Nephron progenitor cell (in vitro differentiated cells): ENCODE measurements at regions not wholly inside any gene's neighbourhood (a gene's known extent, or its start where the extent isn't known, plus 50 kb on each side); places are given as distances from the start of the nearest gene placed in this dataset.
"Not testable (repeated sequence)": the region's sequence is repeated elsewhere in the genome, so short reads cannot be mapped to it uniquely, and the experiment has no call there.

Experiments used
- DNase-seq: peaks from one replicate; pipeline ENCODE4 v3.0.0; 2021
- H3K27ac Mint-ChIP-seq: 2 replicates; pipeline ENCODE4 v1.8.0; 2021; ENCODE audit warnings: mild to moderate bottlenecking, moderate library complexity, mixed read lengths
- H3K27me3 Mint-ChIP-seq: 2 replicates; pipeline ENCODE4 v1.8.0; 2021; ENCODE audit warnings: mild to moderate bottlenecking, low read depth, mixed read lengths; ENCODE audit not compliant: poor library complexity
- H3K36me3 Mint-ChIP-seq: 2 replicates; pipeline ENCODE4 v1.8.0; 2021; ENCODE audit warnings: low read depth, mixed read lengths
- H3K4me1 Mint-ChIP-seq: 2 replicates; pipeline ENCODE4 v1.8.0; 2021; ENCODE audit warnings: mixed read lengths
- H3K4me3 Mint-ChIP-seq: 2 replicates; pipeline ENCODE4 v1.8.0; 2021; ENCODE audit warnings: mild to moderate bottlenecking, moderate library complexity, mixed read lengths
- H3K9me3 Mint-ChIP-seq: 2 replicates; pipeline ENCODE4 v1.8.0; 2021; ENCODE audit warnings: mild to moderate bottlenecking, moderate library complexity, mixed read lengths

GRCh38 chr21:10325546-10325945 is 195.8 kb upstream of the TPTE start:
- peaks cover 54% of the 10 kb centered on the region for H3K9me3 Mint-ChIP-seq
- not testable (repeated sequence) for H3K27ac Mint-ChIP-seq, H3K27me3 Mint-ChIP-seq, DNase-seq, H3K4me3 Mint-ChIP-seq, H3K4me1 Mint-ChIP-seq
- peaks cover 40% of the 10 kb centered on the region for H3K36me3 Mint-ChIP-seq

DNA sequence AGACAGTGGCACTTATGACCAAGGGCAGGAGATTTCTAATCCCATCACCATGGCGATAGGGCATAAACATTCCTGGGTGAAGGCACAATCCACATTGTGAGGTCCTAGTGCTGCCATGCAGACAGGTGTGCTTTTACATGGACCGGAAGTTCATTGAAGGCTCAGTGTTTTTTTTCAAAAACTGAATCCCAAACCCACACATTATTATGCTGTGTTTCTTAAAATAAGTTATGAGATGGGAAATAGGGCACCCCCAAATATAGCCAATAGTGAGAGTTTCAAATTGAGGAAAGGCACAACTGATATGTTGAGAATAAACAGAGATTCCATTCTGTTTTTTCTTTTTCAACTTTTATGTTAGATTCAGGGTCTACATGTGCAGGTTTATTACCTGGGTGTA is 195.2 kb upstream of the TPTE start:
- H3K27me3 Mint-ChIP-seq, H3K4me1 Mint-ChIP-seq, H3K27ac Mint-ChIP-seq, H3K4me3 Mint-ChIP-seq, DNase-seq: not testable (repeated sequence)
- Mint-ChIP-seq H3K36me3 (peaks cover 45% of the 10 kb centered on the region), H3K9me3 (peaks cover 60% of the 10 kb centered on the region)

DNA sequence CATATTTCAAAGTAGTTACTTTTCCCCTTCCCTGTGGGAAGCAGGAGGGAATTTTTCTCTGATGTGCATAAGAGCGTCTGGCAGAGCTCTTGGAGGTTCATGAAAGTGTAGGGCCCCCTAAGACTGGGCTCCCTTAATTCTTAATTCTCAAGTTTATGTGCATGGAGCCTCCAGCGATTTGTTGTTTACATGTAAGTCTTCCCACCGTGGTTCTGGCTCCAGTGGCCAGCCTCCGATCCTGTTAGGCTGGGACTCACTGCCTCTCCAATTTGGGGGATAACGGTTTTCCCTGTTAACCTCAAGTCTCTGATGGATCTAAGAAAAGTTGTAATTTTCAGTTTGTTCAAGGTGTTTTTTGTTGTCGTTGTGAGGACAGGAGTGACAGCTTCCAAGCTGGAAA is 192.7 kb upstream of the TPTE start:
- not testable (repeated sequence) for H3K27me3 Mint-ChIP-seq, H3K27ac Mint-ChIP-seq, DNase-seq, H3K4me3 Mint-ChIP-seq, H3K4me1 Mint-ChIP-seq
- peaks cover 85% of the 10 kb centered on the region for H3K9me3 Mint-ChIP-seq
- peaks cover 45% of the 10 kb centered on the region for H3K36me3 Mint-ChIP-seq

GRCh38 chr21:10330641-10331119 is 190.7 kb upstream of the TPTE start:
- Mint-ChIP-seq H3K36me3 (peaks cover 43% of the 10 kb centered on the region), H3K9me3 (peaks cover 86% of the 10 kb centered on the region)
- not testable (repeated sequence) for H3K4me1 Mint-ChIP-seq, H3K27ac Mint-ChIP-seq, H3K4me3 Mint-ChIP-seq, H3K27me3 Mint-ChIP-seq, DNase-seq

DNA sequence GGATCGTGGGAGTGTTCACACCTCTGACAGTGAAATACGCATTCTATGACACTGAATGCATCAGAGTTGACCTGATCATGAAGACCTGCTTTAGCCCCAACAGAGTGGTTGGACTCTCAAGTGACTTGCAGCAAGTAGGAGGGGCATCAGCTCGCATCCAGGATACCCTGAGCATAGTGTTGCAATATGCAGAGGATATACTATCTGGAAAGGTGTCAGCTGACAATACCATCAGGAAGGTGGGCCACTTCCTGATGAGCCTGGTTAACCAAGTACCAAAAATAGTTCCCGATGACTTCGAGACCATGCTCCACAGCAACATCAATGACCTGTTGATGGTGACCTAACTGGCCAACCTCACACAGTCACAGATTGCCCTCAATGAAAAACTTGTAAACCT is 190.2 kb upstream of the TPTE start:
- H3K36me3 Mint-ChIP-seq: peaks cover 42% of the 10 kb centered on the region
- H3K9me3 Mint-ChIP-seq: peaks cover 86% of the 10 kb centered on the region
- H3K4me3 Mint-ChIP-seq, H3K27me3 Mint-ChIP-seq, H3K4me1 Mint-ChIP-seq, H3K27ac Mint-ChIP-seq, DNase-seq: not testable (repeated sequence)

- not testable (repeated sequence) for H3K4me1 Mint-ChIP-seq, H3K27ac Mint-ChIP-seq, H3K4me3 Mint-ChIP-seq, DNase-seq, H3K27me3 Mint-ChIP-seq
- Mint-ChIP-seq H3K9me3 (peaks cover 84% of the 10 kb centered on the region), H3K36me3 (peaks cover 35% of the 10 kb centered on the region)
Measured at GRCh38 chr21:10332935-10333334, 188.4 kb upstream of the TPTE start.

- not testable (repeated sequence) for H3K27me3 Mint-ChIP-seq, DNase-seq, H3K27ac Mint-ChIP-seq, H3K4me1 Mint-ChIP-seq, H3K4me3 Mint-ChIP-seq
- H3K36me3 Mint-ChIP-seq: peaks cover 25% of the 10 kb centered on the region
- H3K9me3 Mint-ChIP-seq: peaks cover 84% of the 10 kb centered on the region
Measured at GRCh38 chr21:10334391-10334790, 187.0 kb upstream of the TPTE start.

GRCh38 chr21:10342261-10342956 is 179.0 kb upstream of the TPTE start:
- Mint-ChIP-seq H3K9me3 (peaks cover 87% of the 10 kb centered on the region), H3K36me3 (peaks cover 17% of the 10 kb centered on the region)
- H3K27ac Mint-ChIP-seq, DNase-seq, H3K4me1 Mint-ChIP-seq, H3K4me3 Mint-ChIP-seq, H3K27me3 Mint-ChIP-seq: not testable (repeated sequence)

DNA sequence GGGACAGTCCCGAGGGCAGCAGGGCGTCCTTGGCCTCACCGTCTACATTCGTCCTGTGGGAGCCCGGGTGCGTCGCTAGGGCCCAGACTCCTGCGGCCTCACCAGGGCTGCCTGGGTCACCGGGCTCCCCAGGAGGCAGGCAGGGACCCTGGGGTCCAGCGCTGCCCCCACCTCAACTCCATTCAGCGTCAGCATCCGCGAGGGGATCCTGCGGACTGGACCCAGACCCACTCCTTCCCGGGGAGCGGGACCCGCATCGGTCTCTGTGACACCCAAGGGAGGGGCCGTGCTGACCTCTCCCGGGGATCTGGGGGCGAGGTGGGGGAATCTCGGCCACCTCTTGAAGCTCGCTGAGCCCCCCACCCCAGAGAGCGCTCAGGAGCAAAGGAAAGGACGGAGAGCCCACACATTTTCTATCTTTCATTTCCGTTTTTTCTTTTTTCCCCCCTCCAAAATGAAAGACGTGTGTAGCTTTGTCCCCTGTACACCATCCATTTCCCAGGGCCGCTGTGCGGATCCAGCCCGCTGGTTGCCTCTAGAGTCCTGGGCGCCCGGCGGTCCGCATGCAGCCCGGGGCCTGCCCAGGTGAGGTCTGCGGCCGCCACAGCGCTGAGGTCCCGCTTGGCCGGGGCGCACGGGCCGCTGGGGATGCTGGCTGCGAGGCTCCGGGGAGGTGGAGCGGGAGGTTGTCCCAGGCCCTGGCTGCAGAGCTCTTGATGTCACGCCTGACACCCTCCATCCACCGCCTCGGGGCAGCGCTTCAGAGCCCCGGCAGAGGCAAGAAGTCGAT is 178.0 kb upstream of the TPTE start:
- not testable (repeated sequence) for DNase-seq, H3K4me1 Mint-ChIP-seq, H3K4me3 Mint-ChIP-seq, H3K27ac Mint-ChIP-seq, H3K27me3 Mint-ChIP-seq
- peaks cover 15% of the 10 kb centered on the region for H3K36me3 Mint-ChIP-seq
- H3K9me3 Mint-ChIP-seq: peaks cover 87% of the 10 kb centered on the region

DNA sequence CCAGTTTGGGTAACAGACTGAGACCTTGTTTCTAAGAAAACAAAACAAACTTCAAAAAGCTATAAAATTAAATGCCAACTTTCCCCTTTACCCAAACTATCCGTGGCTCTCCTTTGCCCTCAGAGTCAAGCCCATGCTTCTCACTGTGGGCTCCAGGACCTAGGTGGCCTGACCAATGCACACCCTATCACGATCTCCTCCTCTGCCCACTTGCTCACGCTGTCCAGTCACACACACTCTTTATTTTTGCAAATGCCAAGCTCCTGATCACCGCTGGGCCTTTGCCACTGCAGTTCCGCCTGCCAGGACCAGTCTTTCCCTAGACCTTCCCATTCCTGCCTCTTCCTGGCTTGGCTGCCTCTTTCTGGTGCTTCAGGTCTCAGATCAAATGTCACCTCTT is 177.1 kb upstream of the TPTE start:
- not testable (repeated sequence) for H3K4me3 Mint-ChIP-seq, DNase-seq, H3K27me3 Mint-ChIP-seq, H3K27ac Mint-ChIP-seq, H3K4me1 Mint-ChIP-seq
- H3K36me3 Mint-ChIP-seq: peaks cover 15% of the 10 kb centered on the region
- H3K9me3 Mint-ChIP-seq: peaks cover 87% of the 10 kb centered on the region

DNA sequence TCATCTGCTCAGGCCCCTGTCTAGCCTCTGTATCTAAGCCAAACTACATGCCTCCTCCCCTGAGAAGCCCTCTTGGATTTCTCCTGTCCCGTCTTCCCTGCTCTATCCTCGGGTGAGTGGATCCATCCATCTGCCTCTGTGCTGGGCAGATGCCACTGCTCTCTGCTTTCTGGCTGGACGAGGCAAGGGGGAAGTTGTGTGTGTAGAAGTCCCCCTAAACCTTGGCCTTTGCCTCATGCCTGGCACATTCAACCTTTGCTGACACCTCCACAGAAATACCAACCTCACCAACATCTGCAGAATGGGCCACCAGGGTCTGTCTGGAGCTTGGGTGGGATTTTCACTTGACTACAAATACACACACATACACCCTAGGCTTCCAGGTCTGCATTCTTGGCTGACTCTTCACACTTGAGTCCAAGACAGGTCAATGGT is 176.2 kb upstream of the TPTE start:
- peaks cover 84% of the 10 kb centered on the region for H3K9me3 Mint-ChIP-seq
- H3K4me1 Mint-ChIP-seq, H3K4me3 Mint-ChIP-seq, DNase-seq, H3K27me3 Mint-ChIP-seq, H3K27ac Mint-ChIP-seq: not testable (repeated sequence)
- peaks cover 15% of the 10 kb centered on the region for H3K36me3 Mint-ChIP-seq

DNA sequence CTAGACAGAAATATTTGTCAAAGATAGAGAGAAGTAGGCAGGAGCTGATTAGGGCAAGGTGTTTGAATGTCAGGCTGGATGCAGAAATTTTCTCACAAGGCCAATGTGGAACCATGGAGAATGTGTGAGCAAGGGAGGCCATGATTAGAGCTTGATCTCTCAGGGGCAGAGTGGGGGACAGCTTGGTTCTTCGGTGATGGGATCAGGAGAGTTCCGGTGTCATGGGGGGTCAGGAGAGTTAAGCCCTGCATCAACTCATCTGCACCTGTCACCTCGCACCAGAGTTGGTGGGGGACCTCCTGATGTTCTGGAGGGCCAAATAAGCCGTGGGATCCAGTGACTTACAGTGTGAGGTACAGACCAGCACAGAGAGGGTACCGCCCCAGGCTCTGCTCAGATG is 175.1 kb upstream of the TPTE start:
- H3K27me3 Mint-ChIP-seq: not testable (repeated sequence)

DNA sequence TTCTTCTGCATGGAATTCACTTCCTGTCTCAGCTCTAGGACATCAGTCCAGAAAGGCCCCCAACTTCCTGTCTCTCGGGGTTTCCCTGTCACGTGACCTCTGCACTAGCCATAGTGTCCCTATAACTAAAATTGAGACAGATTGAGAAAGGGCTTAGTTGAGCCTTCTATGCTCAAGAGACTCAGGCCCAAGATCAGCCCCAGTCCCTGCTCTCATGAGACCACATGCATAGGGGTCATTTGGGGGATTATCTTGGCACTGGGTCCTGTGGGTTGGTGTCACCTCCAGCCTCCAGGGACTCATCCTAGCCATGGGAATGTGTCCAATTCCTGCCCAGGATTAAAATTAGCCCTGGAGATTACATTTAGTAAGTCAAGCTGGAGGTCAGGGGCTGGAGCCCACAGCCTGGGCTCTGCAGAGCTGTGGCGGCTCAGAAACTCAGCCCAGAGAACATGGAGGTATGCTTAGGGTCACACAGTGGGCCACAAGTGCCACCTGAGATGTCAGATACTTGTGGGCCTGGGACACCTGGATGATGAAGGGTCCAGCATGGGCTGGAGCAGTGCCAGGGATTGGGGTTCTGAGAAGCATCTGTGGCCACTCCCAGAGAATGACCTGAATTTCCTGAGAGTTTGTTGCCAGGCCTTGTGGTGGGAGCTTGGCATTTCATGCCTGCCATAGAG is 174.3 kb upstream of the TPTE start:
- peaks cover 15% of the 10 kb centered on the region for H3K36me3 Mint-ChIP-seq
- DNase-seq, H3K27me3 Mint-ChIP-seq, H3K4me3 Mint-ChIP-seq, H3K27ac Mint-ChIP-seq, H3K4me1 Mint-ChIP-seq: not testable (repeated sequence)
- peaks cover 84% of the 10 kb centered on the region for H3K9me3 Mint-ChIP-seq

More for the DNA sequence above, 175.1 kb upstream of the TPTE start:
- not testable (repeated sequence) for DNase-seq, H3K27ac Mint-ChIP-seq, H3K4me1 Mint-ChIP-seq, H3K4me3 Mint-ChIP-seq
- peaks cover 84% of the 10 kb centered on the region for H3K9me3 Mint-ChIP-seq
- H3K36me3 Mint-ChIP-seq: peaks cover 15% of the 10 kb centered on the region

GRCh38 chr21:10347675-10348074 is 173.7 kb upstream of the TPTE start:
- peaks cover 15% of the 10 kb centered on the region for H3K36me3 Mint-ChIP-seq
- not testable (repeated sequence) for H3K4me3 Mint-ChIP-seq, H3K27me3 Mint-ChIP-seq, H3K4me1 Mint-ChIP-seq, H3K27ac Mint-ChIP-seq, DNase-seq
- H3K9me3 Mint-ChIP-seq: peaks cover 89% of the 10 kb centered on the region
